Testis (tissue), 2 donors: ENCODE measurements at regions not wholly inside any gene's neighbourhood (a gene's known extent, or its start where the extent isn't known, plus 50 kb on each side); places are given as distances from the start of the nearest gene placed in this dataset.

Experiments
- CTCF ChIP-seq, 3 experiments: fragments of 450-650 bp in 2 of 3; fragments of 200-600 bp in 1 of 3; sonication (generic) in 1 of 3; IDR thresholded peaks; one replicate each; pipeline ENCODE4 v1.5.1; 2016 to 2019; ENCODE audit warnings: antibody characterized with exemption in 3 of 3, mild to moderate bottlenecking in 2 of 3, moderate library complexity in 1 of 3
- POLR2A ChIP-seq: fragments of 450-650 bp; IDR thresholded peaks from one replicate; pipeline ENCODE4 v1.6.1; 2017; ENCODE audit warnings: antibody characterized with exemption, mild to moderate bottlenecking, moderate library complexity

- TF ChIP-seq CTCF (IDR thresholded peaks at IDR 0.05), result no peak
- no peak for TF ChIP-seq POLR2A
Measured at GRCh38 chr14:95453713-95453980, 62.8 kb downstream of the SYNE3 start.
